ENCODE measurements at regions not wholly inside any gene's neighbourhood (a gene's known extent, or its start where the extent isn't known, plus 50 kb on each side); places are given as distances from the start of the nearest gene placed in this dataset.

- Mint-ChIP-seq H3K9me3 (no peaks in the 10 kb centered on the region), H3K36me3 (no peaks in the 10 kb centered on the region), H3K4me1 (no peaks in the 10 kb centered on the region), H3K27ac (no peak overlapping the region), H3K27me3 (ENCODE audit: low read depth) (no peaks in the 10 kb centered on the region), H3K4me3 (no peak overlapping the region)
- TF ChIP-seq CTCF (IDR thresholded peaks at IDR 0.05; ENCODE audit: unreplicated experiment) = no peak
- DNase-seq (ENCODE audit: low spot score in 2 of 2, unreplicated experiment in 2 of 2) = no peak
Measured at GRCh38 chr16:6112700-6113099, 1015.1 kb upstream of the EEF2KMT start.

GRCh38 chr16:6111390-6111789, 1013.8 kb upstream of the EEF2KMT start:
- Mint-ChIP-seq H3K27me3 (ENCODE audit: low read depth) (no peaks in the 10 kb centered on the region), H3K27ac (no peak overlapping the region), H3K9me3 (no peaks in the 10 kb centered on the region), H3K4me1 (no peaks in the 10 kb centered on the region), H3K4me3 (no peak overlapping the region), H3K36me3 (no peaks in the 10 kb centered on the region)
- DNase-seq (ENCODE audit: low spot score in 2 of 2, unreplicated experiment in 2 of 2) = no peak
- no peak for TF ChIP-seq CTCF (IDR thresholded peaks at IDR 0.05; ENCODE audit: unreplicated experiment)

GRCh38 chr16:6110346-6110745, 1012.8 kb upstream of the EEF2KMT start:
- Mint-ChIP-seq H3K27me3 (ENCODE audit: low read depth) (no peaks in the 10 kb centered on the region), H3K4me3 (no peak overlapping the region), H3K27ac (no peak overlapping the region), H3K9me3 (no peaks in the 10 kb centered on the region), H3K36me3 (no peaks in the 10 kb centered on the region), H3K4me1 (no peaks in the 10 kb centered on the region)
- TF ChIP-seq CTCF (IDR thresholded peaks at IDR 0.05; ENCODE audit: unreplicated experiment) = no peak
- DNase-seq (ENCODE audit: low spot score in 2 of 2, unreplicated experiment in 2 of 2) = no peak

- Mint-ChIP-seq H3K36me3 (no peaks in the 10 kb centered on the region), H3K4me1 (no peaks in the 10 kb centered on the region), H3K4me3 (no peak overlapping the region), H3K27ac (no peak overlapping the region), H3K27me3 (ENCODE audit: low read depth) (no peaks in the 10 kb centered on the region), H3K9me3 (peaks cover 5% of the 10 kb centered on the region)
- no peak for DNase-seq (ENCODE audit: low spot score in 2 of 2, unreplicated experiment in 2 of 2)
- TF ChIP-seq CTCF (IDR thresholded peaks at IDR 0.05; ENCODE audit: unreplicated experiment) = no peak
Measured at GRCh38 chr16:6106061-6106460, 1008.5 kb upstream of the EEF2KMT start.

GRCh38 chr16:6105115-6105514, 1007.5 kb upstream of the EEF2KMT start:
- no peaks in the 10 kb centered on the region for H3K36me3 Mint-ChIP-seq
- no peak overlapping the region for H3K4me3 Mint-ChIP-seq
- TF ChIP-seq CTCF (IDR thresholded peaks at IDR 0.05; ENCODE audit: unreplicated experiment) = no peak
- no peaks in the 10 kb centered on the region for H3K4me1 Mint-ChIP-seq
- DNase-seq (ENCODE audit: low spot score in 2 of 2, unreplicated experiment in 2 of 2) = no peak
- no peaks in the 10 kb centered on the region for H3K27me3 Mint-ChIP-seq (ENCODE audit: low read depth)
- no peak overlapping the region for H3K27ac Mint-ChIP-seq
- peaks cover 5% of the 10 kb centered on the region for H3K9me3 Mint-ChIP-seq

GRCh38 chr16:6104428-6104827, 1006.8 kb upstream of the EEF2KMT start:
- no peaks in the 10 kb centered on the region for H3K36me3 Mint-ChIP-seq
- no peaks in the 10 kb centered on the region for H3K27me3 Mint-ChIP-seq (ENCODE audit: low read depth)
- H3K4me1 Mint-ChIP-seq = no peaks in the 10 kb centered on the region
- no peak for TF ChIP-seq CTCF (IDR thresholded peaks at IDR 0.05; ENCODE audit: unreplicated experiment)
- H3K9me3 Mint-ChIP-seq = peaks cover 5% of the 10 kb centered on the region
- DNase-seq (ENCODE audit: low spot score in 2 of 2, unreplicated experiment in 2 of 2) = no peak
- H3K27ac Mint-ChIP-seq = no peak overlapping the region
- H3K4me3 Mint-ChIP-seq = no peak overlapping the region
